ENCODE measurements at regions not wholly inside any gene's neighbourhood (a gene's known extent, or its start where the extent isn't known, plus 50 kb on each side); places are given as distances from the start of the nearest gene placed in this dataset.

DNA sequence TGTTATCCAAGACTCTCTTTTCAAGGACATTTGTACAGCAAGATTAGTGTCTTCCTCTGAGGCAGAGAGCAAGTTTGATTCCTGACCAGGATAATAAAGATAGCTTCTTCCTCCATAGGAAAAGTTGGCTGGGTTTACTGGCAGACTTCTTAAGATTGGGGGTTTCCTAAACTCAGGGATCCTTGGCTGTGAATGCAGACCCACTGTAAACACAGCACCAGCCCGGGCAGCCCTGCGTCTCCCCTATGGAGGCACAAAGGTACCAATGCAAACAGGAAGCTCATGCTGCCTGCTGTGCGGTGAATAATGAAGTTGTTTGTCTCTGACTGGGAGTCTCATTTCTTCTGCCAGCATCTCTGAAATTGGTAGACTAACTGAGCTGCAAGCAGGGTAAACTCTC is 96.2 kb upstream of the ARHGAP28 start:
- H4K20me1 ChIP-seq (ENCODE audit: insufficient read depth, low read length), result no peaks in the 10 kb centered on the region
- ChIA-PET CTCF (ENCODE audit: low intra/inter-chr PET ratio, low total read pairs) (no interaction called here), POLR2A (no interaction called here)
- TF ChIP-seq MIXL1 (CRISPR knock-in tag; IDR thresholded peaks at IDR 0.05) (no peak), DMTF1 (CRISPR knock-in tag; IDR thresholded peaks at IDR 0.05) (no peak), ZNF414 (CRISPR knock-in tag; IDR thresholded peaks at IDR 0.05) (no peak), HNRNPH1 (optimal IDR thresholded peaks at IDR 0.05; ENCODE audit: low read depth, low read length) (no peak), HNF1A (IDR thresholded peaks at IDR 0.05; ENCODE audit: low read depth) (no peak), HNF1A (CRISPR knock-in tag; IDR thresholded peaks at IDR 0.05; ENCODE audit: borderline replicate concordance) (no peak), E2F2 (CRISPR knock-in tag; IDR thresholded peaks at IDR 0.05; ENCODE audit: borderline replicate concordance) (no peak), ATAD3A (CRISPR knock-in tag; IDR thresholded peaks at IDR 0.05) (no peak), ZNF792 (CRISPR knock-in tag; IDR thresholded peaks at IDR 0.05) (no peak), JARID2 (CRISPR knock-in tag; IDR thresholded peaks at IDR 0.05; ENCODE audit: insufficient replicate concordance) (no peak)
- TF ChIP-seq, protein P1, sequence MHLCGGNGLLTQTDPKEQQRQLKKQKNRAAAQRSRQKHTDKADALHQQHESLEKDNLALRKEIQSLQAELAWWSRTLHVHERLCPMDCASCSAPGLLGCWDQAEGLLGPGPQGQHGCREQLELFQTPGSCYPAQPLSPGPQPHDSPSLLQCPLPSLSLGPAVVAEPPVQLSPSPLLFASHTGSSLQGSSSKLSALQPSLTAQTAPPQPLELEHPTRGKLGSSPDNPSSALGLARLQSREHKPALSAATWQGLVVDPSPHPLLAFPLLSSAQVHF (CRISPR knock-in tag; IDR thresholded peaks at IDR 0.05), result no peak
- no peak overlapping the region for H2AFZ ChIP-seq (ENCODE audit: low read length)
- no peak for ATAC-seq
- no peak overlapping the region for H3K4me3 ChIP-seq (replicated peaks in 1 of 3; ENCODE audit: insufficient read depth in 1 of 3, low read depth in 2 of 3, low read length in 3 of 3)
- FAIRE-seq, result no peak
- intact Hi-C loops (cut with micrococcal nuclease; ENCODE audit: unreplicated experiment), result no loop called here
- no peaks in the 10 kb centered on the region for H3K27me3 ChIP-seq (ENCODE audit: control insufficient read depth in 1 of 2, insufficient read depth in 2 of 2, low read length in 2 of 2)
- DNase-seq (ENCODE audit: low spot score), result no peak
- H3K9me3 ChIP-seq (ENCODE audit: low read length), result no peaks in the 10 kb centered on the region
- no peak overlapping the region for H3K27ac ChIP-seq (ENCODE audit: extremely low read length, insufficient read depth, low read length)
- H3K36me3 ChIP-seq (replicated peaks in 1 of 2; ENCODE audit: control insufficient read depth in 1 of 2, insufficient read depth in 2 of 2, low read length in 2 of 2), result no peaks in the 10 kb centered on the region
- H3K4me1 ChIP-seq (ENCODE audit: insufficient read depth, low read length), result no peaks in the 10 kb centered on the region
- H3K4me2 ChIP-seq (ENCODE audit: low read depth, low read length), result no peak overlapping the region
- WGBS (ENCODE audit: low lambda C conversion rate), result no CpG with 5 or more reads among the region's 3 CpGs
- H3K9ac ChIP-seq (ENCODE audit: insufficient read depth, low read depth, low read length), result no peak overlapping the region
- in situ Hi-C loops (cut with HindIII; ENCODE audit: extremely low pct_ligation_motif_present, low pct_unique_long_range_greater_than_20kb), result no loop called here
- BruUV-seq (replicated peaks), result no TSS peak
- no peaks in the 10 kb centered on the region for H3K79me2 ChIP-seq (ENCODE audit: insufficient read depth, low read length)
